GM10266 (cell line): ENCODE measurements at regions not wholly inside any gene's neighbourhood (a gene's known extent, or its start where the extent isn't known, plus 50 kb on each side); places are given as distances from the start of the nearest gene placed in this dataset.

ENCODE experiments used
- DNase-seq: peaks from one replicate; pipeline ENCODE4 v3.0.0; 2012; ENCODE audit errors: extremely low spot score
- CTCF ChIP-seq: IDR thresholded peaks from 2 replicates; pipeline ENCODE4 v1.5.1; 2012; ENCODE audit warnings: mild to moderate bottlenecking, low read depth; ENCODE audit not compliant: control insufficient read depth, insufficient read depth; ENCODE audit errors: missing control alignments

- no peak for DNase-seq
- no peak for TF ChIP-seq CTCF
Measured at GRCh38 chr7:110224643-110225042, 866.3 kb upstream of the LRRN3 start.

- TF ChIP-seq CTCF = no peak
- no peak for DNase-seq
Measured at GRCh38 chr7:110246118-110246517, 844.8 kb upstream of the LRRN3 start.

GRCh38 chr7:110253093-110253492, 837.8 kb upstream of the LRRN3 start:
- no peak for TF ChIP-seq CTCF
- no peak for DNase-seq

GRCh38 chr7:110257673-110258072, 833.3 kb upstream of the LRRN3 start:
- DNase-seq = no peak
- TF ChIP-seq CTCF = no peak

DNA sequence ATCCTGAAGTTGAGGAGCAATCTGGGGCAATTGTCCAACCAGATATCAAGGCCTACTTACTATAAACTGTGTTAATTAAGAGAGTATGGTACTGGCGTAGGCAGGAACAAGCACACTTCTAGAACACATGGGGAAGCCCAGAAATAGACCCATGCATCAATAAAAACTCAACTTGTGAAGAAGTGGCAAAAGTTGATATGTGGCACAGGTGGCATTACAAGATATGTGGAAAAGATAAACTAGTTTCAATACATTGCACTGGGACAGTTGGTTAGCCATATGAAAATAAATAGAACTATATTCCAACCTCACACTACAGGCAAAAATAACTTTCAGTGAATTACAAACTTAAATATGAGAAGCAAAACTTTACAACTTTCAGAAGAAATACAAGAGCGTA, 828.7 kb upstream of the LRRN3 start:
- TF ChIP-seq CTCF = no peak
- DNase-seq = no peak

DNA sequence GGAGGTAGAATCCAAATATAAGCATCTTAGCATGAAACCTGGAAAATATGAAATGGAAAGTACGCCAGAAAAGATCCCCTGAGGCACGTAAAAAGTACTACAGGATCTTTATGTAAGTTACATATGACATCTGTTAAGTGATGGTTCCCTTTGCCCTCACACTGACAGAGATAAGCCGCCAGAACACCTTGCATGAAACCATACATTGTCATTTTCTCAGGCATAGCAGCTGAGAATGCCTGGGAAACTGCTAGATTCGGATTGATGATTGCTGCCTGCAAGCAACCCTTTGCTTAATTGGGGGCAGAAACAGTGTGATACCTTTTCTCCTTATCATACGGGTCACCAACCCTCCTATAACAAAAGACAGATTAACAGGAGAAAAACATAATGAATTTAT, 826.6 kb upstream of the LRRN3 start:
- TF ChIP-seq CTCF = no peak
- no peak for DNase-seq

DNA sequence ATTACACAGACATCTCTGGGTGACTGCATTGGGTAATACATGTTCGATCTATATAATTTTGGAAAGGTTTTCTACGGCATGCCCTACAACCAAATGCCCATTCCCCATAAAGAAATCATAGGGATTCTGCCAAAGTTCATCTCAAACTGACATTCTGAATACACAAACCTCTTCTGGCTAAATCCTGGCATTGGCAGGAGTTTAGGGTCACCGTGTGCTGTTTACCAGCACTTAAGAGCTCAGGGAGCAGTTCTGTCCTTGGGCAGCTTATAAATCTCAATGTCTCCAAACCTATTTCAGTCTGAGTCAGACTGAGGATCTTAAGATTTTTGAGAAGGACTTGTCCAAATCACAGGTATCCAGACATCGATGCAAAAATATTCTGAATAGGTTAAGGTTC, 809.6 kb upstream of the LRRN3 start:
- DNase-seq = no peak
- TF ChIP-seq CTCF = no peak
